Liver (tissue), 7 donors: ENCODE measurements at regions not wholly inside any gene's neighbourhood (a gene's known extent, or its start where the extent isn't known, plus 50 kb on each side); places are given as distances from the start of the nearest gene placed in this dataset.

Source experiments
- DNase-seq: peaks from one replicate; pipeline ENCODE4 v3.0.0-alpha.2; 2017; ENCODE audit warnings: low spot score
- H3K27ac ChIP-seq, 2 donors: one replicate each; pipeline ENCODE4 v1.7.0; 2013; ENCODE audit warnings: inconsistent platforms in 2 of 2, low read length in 2 of 2, control low read depth in 1 of 2, low read depth in 1 of 2, mild to moderate bottlenecking in 1 of 2
- H3K27me3 ChIP-seq, 4 donors: one replicate each; pipeline versions ENCODE4 v1.6.1 to v1.7.0; 2013; ENCODE audit warnings: low read length in 3 of 4, inconsistent platforms in 1 of 4, mild to moderate bottlenecking in 1 of 4, moderate library complexity in 1 of 4; ENCODE audit not compliant: control insufficient read depth in 4 of 4, insufficient read depth in 4 of 4
- H3K36me3 ChIP-seq, 4 donors: one replicate each; pipeline versions ENCODE4 v1.6.1 to v1.7.0; 2013; ENCODE audit warnings: low read length in 3 of 4, mild to moderate bottlenecking in 3 of 4, low read depth in 1 of 4, moderate library complexity in 1 of 4; ENCODE audit not compliant: control insufficient read depth in 4 of 4, insufficient read depth in 3 of 4
- H3K4me1 ChIP-seq, 4 donors: one replicate each; pipeline versions ENCODE4 v1.6.1 to v1.7.0; 2013; ENCODE audit warnings: low read length in 3 of 4, mild to moderate bottlenecking in 3 of 4, moderate library complexity in 1 of 4; ENCODE audit not compliant: control insufficient read depth in 4 of 4, insufficient read depth in 4 of 4
- H3K4me3 ChIP-seq, 3 donors: one replicate each; pipeline versions ENCODE4 v1.6.1 to v1.7.0; 2013; ENCODE audit warnings: low read length in 3 of 3, control low read depth in 1 of 3, low read depth in 1 of 3, mild to moderate bottlenecking in 1 of 3
- H3K9ac ChIP-seq, 2 donors: one replicate each; pipeline ENCODE4 v1.7.0; 2013; ENCODE audit warnings: low read length in 2 of 2, mild to moderate bottlenecking in 2 of 2, moderate library complexity in 2 of 2, control low read depth in 1 of 2, low read depth in 1 of 2
- H3K9me3 ChIP-seq, 4 donors: one replicate each; pipeline versions ENCODE4 v1.6.1 to v1.7.0; 2013; ENCODE audit warnings: low read length in 3 of 4; ENCODE audit not compliant: control insufficient read depth in 4 of 4
- EGR1 ChIP-seq, 2 donors: IDR thresholded peaks; 2 replicates each; pipeline ENCODE4 v1.6.1; 2016 to 2018; ENCODE audit warnings: antibody characterized with exemption in 2 of 2, low read depth in 2 of 2
- FOXA2 ChIP-seq: IDR thresholded peaks from 2 replicates; pipeline ENCODE4 v1.6.1; 2016; ENCODE audit warnings: antibody characterized with exemption
- GABPA ChIP-seq, 2 donors: IDR thresholded peaks in 1 of 2; conservative IDR thresholded peaks in 1 of 2; 2 replicates each; pipeline ENCODE4 v1.6.1; 2016; ENCODE audit warnings: antibody characterized with exemption in 2 of 2, mild to moderate bottlenecking in 1 of 2, moderate library complexity in 1 of 2
- HNF4A ChIP-seq, 2 donors: conservative IDR thresholded peaks; 2 replicates each; pipeline ENCODE4 v1.6.1; 2016; ENCODE audit warnings: antibody characterized with exemption in 2 of 2, mild to moderate bottlenecking in 2 of 2
- JUND ChIP-seq, 2 donors: IDR thresholded peaks; 2 replicates each; pipeline ENCODE4 v1.6.1; 2016; ENCODE audit warnings: antibody characterized with exemption in 2 of 2
- RAD21 ChIP-seq, 2 donors: IDR thresholded peaks; 2 replicates each; pipeline ENCODE4 v1.6.1; 2016; ENCODE audit warnings: antibody characterized with exemption in 2 of 2, mild to moderate bottlenecking in 2 of 2
- RXRA ChIP-seq, 2 donors: IDR thresholded peaks; 2 replicates each; pipeline ENCODE4 v1.6.1; 2017 to 2018; ENCODE audit warnings: antibody characterized with exemption in 2 of 2, mild to moderate bottlenecking in 1 of 2
- SP1 ChIP-seq: IDR thresholded peaks from 2 replicates; pipeline ENCODE4 v1.6.1; 2018; ENCODE audit warnings: antibody characterized with exemption, mild to moderate bottlenecking
- YY1 ChIP-seq: IDR thresholded peaks from 2 replicates; pipeline ENCODE4 v1.6.1; 2016; ENCODE audit warnings: antibody characterized with exemption, mild to moderate bottlenecking
- WGBS: extraction: QIAGEN DNeasy Blood & Tissue Kit; methylation state at CpG from one replicate; pipeline ENCODE4 v1.1.7; 2013; 5-methylcytosine and 5-hydroxymethylcytosine counted together
- TF ChIP-seq, protein P1 (sequence below): IDR thresholded peaks from 2 replicates; pipeline ENCODE4 v1.6.1; 2016; ENCODE audit warnings: antibody characterized with exemption
- TF ChIP-seq, protein P2 (sequence below): IDR thresholded peaks from 2 replicates; pipeline ENCODE4 v1.6.1; 2016; ENCODE audit warnings: antibody characterized with exemption
- TF ChIP-seq, protein P3 (sequence below): IDR thresholded peaks from 2 replicates; pipeline ENCODE4 v1.6.1; 2016; ENCODE audit warnings: antibody characterized with exemption
- donor health status: healthy.
- donor health status: healthy.
- donor health status: healthy.
- donor health status: healthy.

DNA sequence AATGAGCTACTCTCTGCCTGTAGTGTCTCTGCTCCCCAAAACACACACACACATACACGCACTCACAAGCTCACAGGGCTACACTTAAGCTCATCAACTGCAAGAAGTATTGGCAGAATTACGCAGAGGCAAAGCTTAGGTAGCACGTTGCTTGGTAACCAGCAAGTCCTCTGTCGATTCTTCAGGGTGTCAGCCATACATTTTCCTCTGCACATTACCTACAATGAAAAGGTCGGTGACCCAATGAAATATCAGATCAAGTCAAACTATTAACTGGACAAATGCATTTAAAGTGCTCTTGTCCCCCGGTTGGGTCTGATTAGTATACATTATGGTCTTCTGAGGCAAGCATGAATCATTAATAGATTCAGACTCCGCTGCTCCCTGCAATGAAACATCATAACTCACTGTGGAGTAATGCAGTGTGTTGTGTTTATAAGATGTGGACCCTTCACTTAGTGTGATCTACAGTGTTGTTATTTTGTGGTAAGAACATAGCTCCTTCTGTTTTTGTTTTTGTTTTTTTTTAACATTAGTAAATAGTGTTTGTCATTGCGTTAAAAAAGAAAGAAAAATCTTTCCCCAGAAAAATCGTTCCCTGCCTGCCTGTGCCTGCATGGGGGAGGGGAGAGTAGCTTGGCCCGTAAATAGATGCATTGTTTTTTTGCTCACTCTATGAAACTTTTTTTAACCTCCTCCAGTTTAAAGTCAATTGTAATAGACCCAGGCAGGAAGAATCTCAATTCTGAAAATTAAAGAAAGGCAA, 325.5 kb downstream of the SFMBT2 start (continued):
- no peak for TF ChIP-seq RAD21 (IDR thresholded peaks at IDR 0.05)

DNA sequence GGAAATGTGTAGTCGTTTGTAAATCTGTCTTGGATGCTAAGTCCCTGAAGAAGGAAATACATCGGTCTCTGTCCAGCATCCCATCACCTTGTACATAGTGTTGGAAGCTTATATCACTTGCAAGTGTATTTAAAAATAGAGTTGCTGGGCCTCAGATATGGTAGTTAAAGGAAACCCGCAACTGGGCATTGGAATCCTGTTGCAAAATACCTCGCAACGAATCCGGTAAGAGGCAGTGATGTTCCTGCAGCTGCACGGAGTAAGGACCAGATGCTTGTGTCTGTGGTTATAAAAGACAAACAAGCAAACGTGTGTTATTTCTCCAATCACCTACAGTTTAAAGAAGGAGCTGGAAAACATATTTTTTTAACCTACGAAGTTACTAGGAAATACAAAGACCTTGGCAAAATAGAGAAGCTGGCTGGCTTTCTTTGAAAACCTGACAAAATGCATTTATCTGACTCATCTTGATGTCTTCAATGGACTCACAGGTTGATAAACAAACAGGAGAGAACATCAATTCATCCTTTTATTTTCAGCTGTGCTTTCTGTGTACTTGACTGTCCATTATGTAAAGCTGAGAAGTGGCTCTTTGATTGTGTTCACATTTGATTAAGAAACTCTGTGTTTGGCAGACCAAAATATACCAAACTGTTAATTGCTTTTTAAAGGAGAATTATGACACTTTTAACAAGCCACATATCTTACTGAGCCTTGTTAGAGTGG, 326.4 kb downstream of the SFMBT2 start:
- H3K27me3 ChIP-seq: no peaks in the 10 kb centered on the region
- 72% methylated on average over 9 of the region's 9 CpGs for WGBS
- no peak for TF ChIP-seq JUND (IDR thresholded peaks at IDR 0.05)
- no peak for TF ChIP-seq HNF4A (conservative IDR thresholded peaks at IDR 0.05)
- TF ChIP-seq, protein P1, sequence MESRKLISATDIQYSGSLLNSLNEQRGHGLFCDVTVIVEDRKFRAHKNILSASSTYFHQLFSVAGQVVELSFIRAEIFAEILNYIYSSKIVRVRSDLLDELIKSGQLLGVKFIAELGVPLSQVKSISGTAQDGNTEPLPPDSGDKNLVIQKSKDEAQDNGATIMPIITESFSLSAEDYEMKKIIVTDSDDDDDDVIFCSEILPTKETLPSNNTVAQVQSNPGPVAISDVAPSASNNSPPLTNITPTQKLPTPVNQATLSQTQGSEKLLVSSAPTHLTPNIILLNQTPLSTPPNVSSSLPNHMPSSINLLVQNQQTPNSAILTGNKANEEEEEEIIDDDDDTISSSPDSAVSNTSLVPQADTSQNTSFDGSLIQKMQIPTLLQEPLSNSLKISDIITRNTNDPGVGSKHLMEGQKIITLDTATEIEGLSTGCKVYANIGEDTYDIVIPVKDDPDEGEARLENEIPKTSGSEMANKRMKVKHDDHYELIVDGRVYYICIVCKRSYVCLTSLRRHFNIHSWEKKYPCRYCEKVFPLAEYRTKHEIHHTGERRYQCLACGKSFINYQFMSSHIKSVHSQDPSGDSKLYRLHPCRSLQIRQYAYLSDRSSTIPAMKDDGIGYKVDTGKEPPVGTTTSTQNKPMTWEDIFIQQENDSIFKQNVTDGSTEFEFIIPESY: no peak
- no peak for TF ChIP-seq SP1
- H3K4me3 ChIP-seq: no peak overlapping the region
- no peak overlapping the region for H3K27ac ChIP-seq
- H3K4me1 ChIP-seq: no peaks in the 10 kb centered on the region
- no peak for DNase-seq
- no peak overlapping the region for H3K9ac ChIP-seq
- H3K36me3 ChIP-seq: no peaks in the 10 kb centered on the region
- no peaks in the 10 kb centered on the region for H3K9me3 ChIP-seq

DNA sequence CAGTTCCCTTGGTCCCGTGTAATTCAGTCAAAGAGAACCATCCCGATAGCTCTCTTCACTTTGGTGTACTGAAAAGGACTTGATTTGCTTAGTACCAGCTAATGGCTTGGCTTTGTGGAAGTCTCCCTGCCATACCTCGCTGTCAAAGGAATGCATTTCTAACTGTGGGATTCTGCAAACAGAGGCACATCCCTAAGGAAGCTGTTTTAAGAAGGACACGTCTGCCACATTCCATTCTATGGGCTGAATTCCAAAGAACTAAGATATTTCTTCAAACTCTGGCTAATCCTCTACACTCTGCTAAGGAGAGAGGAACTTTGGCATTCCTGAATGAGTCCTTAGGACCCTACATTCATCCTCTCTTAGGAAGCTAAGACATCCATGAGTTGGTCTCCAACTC, 327.9 kb downstream of the SFMBT2 start:
- DNase-seq: no peak

DNA sequence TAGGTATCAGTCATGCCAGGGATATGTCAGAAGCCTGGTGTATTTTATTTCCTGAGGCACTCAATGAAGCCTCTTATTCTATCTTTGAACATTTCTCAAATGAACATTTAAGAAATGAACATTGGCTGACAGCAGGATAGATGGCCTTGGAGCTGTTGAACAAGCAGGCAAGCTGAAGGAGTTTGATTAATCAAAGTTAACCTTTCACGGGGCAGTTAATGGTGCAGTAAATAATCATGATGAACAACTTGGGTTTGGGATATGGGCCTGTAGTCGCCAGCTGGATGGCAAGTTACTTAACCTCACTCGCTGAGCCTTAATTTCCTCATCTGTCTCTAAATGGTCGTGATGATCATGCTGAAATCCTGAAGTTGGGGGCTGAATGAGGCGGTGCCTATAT, 333.0 kb downstream of the SFMBT2 start:
- Histone ChIP-seq H3K4me1 (no peaks in the 10 kb centered on the region), H3K27me3 (no peaks in the 10 kb centered on the region), H3K4me3 (no peak overlapping the region), H3K36me3 (no peaks in the 10 kb centered on the region), H3K27ac (no peak overlapping the region), H3K9me3 (no peaks in the 10 kb centered on the region), H3K9ac (no peak overlapping the region)
- TF ChIP-seq RXRA (IDR thresholded peaks at IDR 0.05): no peak
- TF ChIP-seq FOXA2: no peak
- TF ChIP-seq RAD21 (IDR thresholded peaks at IDR 0.05): no peak
- TF ChIP-seq, protein P2, sequence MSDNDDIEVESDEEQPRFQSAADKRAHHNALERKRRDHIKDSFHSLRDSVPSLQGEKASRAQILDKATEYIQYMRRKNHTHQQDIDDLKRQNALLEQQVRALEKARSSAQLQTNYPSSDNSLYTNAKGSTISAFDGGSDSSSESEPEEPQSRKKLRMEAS: no peak
- no peak for TF ChIP-seq EGR1 (IDR thresholded peaks at IDR 0.05; ENCODE audit: low read depth in 2 of 2)
- TF ChIP-seq, protein P1: no peak
- TF ChIP-seq YY1: no peak
- no peak for TF ChIP-seq GABPA (IDR thresholded peaks at IDR 0.05 in 1 of 2, conservative IDR thresholded peaks at IDR 0.05 in 1 of 2)
- no peak for TF ChIP-seq JUND (IDR thresholded peaks at IDR 0.05)
- TF ChIP-seq, protein P3, sequence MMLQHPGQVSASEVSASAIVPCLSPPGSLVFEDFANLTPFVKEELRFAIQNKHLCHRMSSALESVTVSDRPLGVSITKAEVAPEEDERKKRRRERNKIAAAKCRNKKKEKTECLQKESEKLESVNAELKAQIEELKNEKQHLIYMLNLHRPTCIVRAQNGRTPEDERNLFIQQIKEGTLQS: no peak
- no peak for DNase-seq
- 84% methylated on average over 5 of the region's 5 CpGs for WGBS

More for the DNA sequence above, 327.9 kb downstream of the SFMBT2 start:
- Histone ChIP-seq H3K9me3 (no peaks in the 10 kb centered on the region), H3K9ac (no peak overlapping the region), H3K4me3 (no peak overlapping the region), H3K27ac (no peak overlapping the region), H3K27me3 (no peaks in the 10 kb centered on the region), H3K36me3 (no peaks in the 10 kb centered on the region), H3K4me1 (no peaks in the 10 kb centered on the region)
- TF ChIP-seq YY1 (no peak), FOXA2 (no peak), EGR1 (IDR thresholded peaks at IDR 0.05; ENCODE audit: low read depth in 2 of 2) (no peak), HNF4A (conservative IDR thresholded peaks at IDR 0.05) (no peak), RXRA (IDR thresholded peaks at IDR 0.05) (no peak), GABPA (IDR thresholded peaks at IDR 0.05 in 1 of 2, conservative IDR thresholded peaks at IDR 0.05 in 1 of 2) (no peak)
- WGBS: 44% methylated on average over 4 of the region's 4 CpGs
